ENCODE measurements at regions not wholly inside any gene's neighbourhood (a gene's known extent, or its start where the extent isn't known, plus 50 kb on each side); places are given as distances from the start of the nearest gene placed in this dataset.

DNA sequence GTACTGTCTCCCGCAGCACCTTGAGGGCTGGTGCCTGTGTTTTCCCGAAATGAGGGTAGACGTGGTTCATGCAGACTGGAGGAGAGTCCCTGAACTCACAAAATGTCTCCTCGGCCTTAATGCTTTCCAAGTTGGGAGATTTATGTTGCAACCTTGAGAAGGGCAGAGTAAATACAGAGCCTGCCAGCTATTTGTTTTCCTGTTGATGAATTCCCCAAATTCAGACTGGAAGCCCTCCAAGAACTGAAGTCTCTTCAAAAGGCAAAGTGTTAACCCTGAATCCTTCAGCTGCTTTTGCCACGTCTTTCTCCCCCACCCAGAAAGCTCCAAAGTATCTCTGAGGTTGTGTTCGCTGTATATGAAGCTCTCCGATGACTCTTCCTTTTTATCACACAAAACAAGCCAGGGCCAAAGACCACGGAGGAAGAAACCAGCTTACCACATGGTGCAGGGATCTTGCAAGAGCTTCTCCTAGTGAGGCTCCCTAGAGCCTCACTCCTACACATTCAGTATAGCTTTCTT, 254.7 kb upstream of the NFE2L3 start:
- TF ChIP-seq POLR2A (IDR thresholded peaks at IDR 0.05) (no peak), EP300 (IDR thresholded peaks at IDR 0.05) (no peak)
- TF ChIP-seq, protein P1, sequence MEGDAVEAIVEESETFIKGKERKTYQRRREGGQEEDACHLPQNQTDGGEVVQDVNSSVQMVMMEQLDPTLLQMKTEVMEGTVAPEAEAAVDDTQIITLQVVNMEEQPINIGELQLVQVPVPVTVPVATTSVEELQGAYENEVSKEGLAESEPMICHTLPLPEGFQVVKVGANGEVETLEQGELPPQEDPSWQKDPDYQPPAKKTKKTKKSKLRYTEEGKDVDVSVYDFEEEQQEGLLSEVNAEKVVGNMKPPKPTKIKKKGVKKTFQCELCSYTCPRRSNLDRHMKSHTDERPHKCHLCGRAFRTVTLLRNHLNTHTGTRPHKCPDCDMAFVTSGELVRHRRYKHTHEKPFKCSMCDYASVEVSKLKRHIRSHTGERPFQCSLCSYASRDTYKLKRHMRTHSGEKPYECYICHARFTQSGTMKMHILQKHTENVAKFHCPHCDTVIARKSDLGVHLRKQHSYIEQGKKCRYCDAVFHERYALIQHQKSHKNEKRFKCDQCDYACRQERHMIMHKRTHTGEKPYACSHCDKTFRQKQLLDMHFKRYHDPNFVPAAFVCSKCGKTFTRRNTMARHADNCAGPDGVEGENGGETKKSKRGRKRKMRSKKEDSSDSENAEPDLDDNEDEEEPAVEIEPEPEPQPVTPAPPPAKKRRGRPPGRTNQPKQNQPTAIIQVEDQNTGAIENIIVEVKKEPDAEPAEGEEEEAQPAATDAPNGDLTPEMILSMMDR (IDR thresholded peaks at IDR 0.05): no peak
